Right lobe of liver (tissue), 6 donors: ENCODE measurements at regions not wholly inside any gene's neighbourhood (a gene's known extent, or its start where the extent isn't known, plus 50 kb on each side); places are given as distances from the start of the nearest gene placed in this dataset.
A peak's percentile ranks its signal among the peaks of the same experiment; 100 is the strongest.
"Not testable (repeated sequence)": the region's sequence is repeated elsewhere in the genome, so short reads cannot be mapped to it uniquely, and the experiment has no call there.

Source experiments
- ATAC-seq, 4 donors: fragments of 200-7000 bp; cut with Tn5 transposase; one replicate each; pipeline ENCODE4 v1.9.1; 2020; ENCODE audit warnings: mild to moderate bottlenecking in 4 of 4, moderate library complexity in 4 of 4
- DNase-seq, 3 donors: peaks; one replicate each; pipeline ENCODE4 v3.0.0-alpha.2; 2020
- H3K27ac ChIP-seq, 3 donors: fragments of 200-600 bp; one replicate each; pipeline ENCODE4 v1.8.0; 2022
- H3K27me3 ChIP-seq, 2 donors: fragments of 200-600 bp; one replicate each; pipeline ENCODE4 v1.8.0; 2022
- H3K36me3 ChIP-seq, 4 donors: fragments of 200-600 bp; sonication (generic) in 1 of 4; one replicate each; pipeline versions ENCODE4 v1.5.1 to v1.8.0; 2017 to 2022; ENCODE audit warnings: control low read depth in 1 of 4
- H3K4me1 ChIP-seq, 4 donors: fragments of 200-600 bp; sonication (generic) in 1 of 4; one replicate each; pipeline versions ENCODE4 v1.5.1 to v1.8.0; 2017 to 2022; ENCODE audit warnings: control low read depth in 1 of 4
- H3K4me3 ChIP-seq, 3 donors: fragments of 200-600 bp; one replicate each; pipeline ENCODE4 v1.8.0; 2022
- H3K9me3 ChIP-seq, 4 donors: fragments of 200-600 bp; sonication (generic) in 1 of 4; one replicate each; pipeline versions ENCODE4 v1.5.1 to v1.8.0; 2017 to 2022; ENCODE audit warnings: control low read depth in 1 of 4
- CTCF ChIP-seq, 4 donors: fragments of 200-600 bp in 3 of 4; fragments of 450-650 bp in 1 of 4; IDR thresholded peaks; one replicate each; pipeline versions ENCODE4 v1.5.1 to v1.8.0; 2016 to 2022; ENCODE audit warnings: antibody characterized with exemption in 4 of 4, mild to moderate bottlenecking in 2 of 4
- POLR2A ChIP-seq: fragments of 450-650 bp; IDR thresholded peaks from one replicate; pipeline ENCODE4 v1.6.1; 2017; ENCODE audit warnings: antibody characterized with exemption, mild to moderate bottlenecking
- WGBS: methylation state at CpG from one replicate; pipeline ENCODE4 v1.1.6; 2018; ENCODE audit warnings: low coverage, low lambda C conversion rate; ENCODE audit not compliant: insufficient coverage; ENCODE audit errors: missing lambda C conversion rate; 5-methylcytosine and 5-hydroxymethylcytosine counted together
- intact Hi-C, 2 donors: fragments of 100-400 bp; cut with DNase I; formaldehyde crosslinking; loops; one replicate each; pipeline versions ENCODE4 v1.11.2 to v1.14.1; 2022
- donor health status: DM: no; HTN: yes; CAD: no.
- donor health status: DM: no; HTN: no; CAD: no.
- donor health status: DM: no; HTN: no; CAD: no.
- donor health status: DM: no; HTN: yes; CAD: no.
- donor health status: DM: no; HTN: yes; CAD: no.

- ATAC-seq, result no peak
- no peak for DNase-seq
- TF ChIP-seq POLR2A, result no peak
- no peak for TF ChIP-seq CTCF (IDR thresholded peaks at IDR 0.05)
- H3K9me3 ChIP-seq, result no peaks in the 10 kb centered on the region
- intact Hi-C loops, result no loop called here
- H3K4me1 ChIP-seq, result no peaks in the 10 kb centered on the region
- WGBS, result 21% methylated on average over 1 of the region's 1 CpG
- H3K4me3 ChIP-seq, result no peak overlapping the region
- no peak overlapping the region for H3K27ac ChIP-seq
- H3K27me3 ChIP-seq, result no peaks in the 10 kb centered on the region
- no peaks in the 10 kb centered on the region for H3K36me3 ChIP-seq
Observed at GRCh38 chr3:31321620-31322019, 211.1 kb upstream of the STT3B start.

- H3K27ac ChIP-seq, result no peak overlapping the region
- WGBS, result 68% methylated on average over 4 of the region's 4 CpGs
- no peaks in the 10 kb centered on the region for H3K4me1 ChIP-seq
- DNase-seq, result no peak
- TF ChIP-seq CTCF (IDR thresholded peaks at IDR 0.05) (no peak), POLR2A (no peak)
- no peak overlapping the region for H3K4me3 ChIP-seq
- no peaks in the 10 kb centered on the region for H3K36me3 ChIP-seq
- no peak for ATAC-seq
- intact Hi-C loops, result no loop called here
- no peaks in the 10 kb centered on the region for H3K9me3 ChIP-seq
- no peaks in the 10 kb centered on the region for H3K27me3 ChIP-seq
Observed at GRCh38 chr3:31322460-31322859, 210.3 kb upstream of the STT3B start.

GRCh38 chr3:31327826-31328357, 204.8 kb upstream of the STT3B start:
- H3K36me3 ChIP-seq, H3K27me3 ChIP-seq, H3K4me3 ChIP-seq, ATAC-seq, intact Hi-C loops, H3K4me1 ChIP-seq, DNase-seq, H3K9me3 ChIP-seq, H3K27ac ChIP-seq: not testable (repeated sequence)
- 77% methylated on average over 3 of the region's 3 CpGs for WGBS

GRCh38 chr3:31331278-31331677, 201.4 kb upstream of the STT3B start:
- Histone ChIP-seq H3K36me3 (no peaks in the 10 kb centered on the region), H3K9me3 (no peaks in the 10 kb centered on the region), H3K4me1 (no peaks in the 10 kb centered on the region), H3K27me3 (no peaks in the 10 kb centered on the region), H3K27ac (no peak overlapping the region), H3K4me3 (no peak overlapping the region)
- DNase-seq (no peak), ATAC-seq (no peak)
- TF ChIP-seq POLR2A (no peak), CTCF (IDR thresholded peaks at IDR 0.05) (no peak)
- intact Hi-C loops, result no loop called here
- WGBS, result 87% methylated on average over 3 of the region's 3 CpGs

DNA sequence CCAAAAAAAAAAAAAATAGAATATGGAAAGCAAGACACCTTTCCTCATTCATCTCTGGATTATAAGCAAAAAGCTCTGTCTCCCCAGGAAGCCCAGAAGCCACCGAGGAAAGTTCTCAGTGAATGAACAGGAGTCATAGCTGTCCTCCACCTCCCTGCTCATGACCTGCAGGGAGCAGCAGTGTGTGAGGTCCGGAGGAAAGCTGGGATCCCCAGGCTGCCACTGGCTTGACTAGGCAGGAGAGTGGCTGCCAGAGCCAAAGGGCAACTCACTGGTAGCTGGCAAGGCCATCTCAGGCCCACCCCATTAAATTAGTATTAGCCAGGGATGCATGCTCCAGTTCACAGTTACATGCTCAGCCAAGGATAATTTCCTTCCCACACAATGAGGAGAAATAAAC, 191.6 kb upstream of the STT3B start:
- Histone ChIP-seq H3K36me3 (no peaks in the 10 kb centered on the region), H3K27ac (no peak overlapping the region), H3K4me3 (no peak overlapping the region), H3K9me3 (no peaks in the 10 kb centered on the region), H3K4me1 (no peaks in the 10 kb centered on the region), H3K27me3 (no peaks in the 10 kb centered on the region)
- TF ChIP-seq POLR2A, result no peak
- TF ChIP-seq CTCF (IDR thresholded peaks at IDR 0.05), result no peak
- intact Hi-C loops, result no loop called here
- WGBS, result 17% methylated on average over 1 of the region's 2 CpGs
- ATAC-seq (peak in 1 of 4 donors; percentile 35), DNase-seq (no peak)
